Body of pancreas (tissue), 4 donors: ENCODE measurements at regions not wholly inside any gene's neighbourhood (a gene's known extent, or its start where the extent isn't known, plus 50 kb on each side); places are given as distances from the start of the nearest gene placed in this dataset.
"Not testable (repeated sequence)": the region's sequence is repeated elsewhere in the genome, so short reads cannot be mapped to it uniquely, and the experiment has no call there.

Source experiments
- POLR2A ChIP-seq, 3 donors: fragments of 450-650 bp; IDR thresholded peaks; one replicate each; pipeline ENCODE4 v1.6.1; 2016; ENCODE audit warnings: antibody characterized with exemption in 3 of 3, mild to moderate bottlenecking in 2 of 3
- TF ChIP-seq, protein P1 (sequence below), 7 experiments: fragments of 450-650 bp in 4 of 7; fragments of 200-600 bp in 3 of 7; sonication (generic) in 3 of 7; IDR thresholded peaks; one replicate each; pipeline ENCODE4 v1.5.1; 2016 to 2019; ENCODE audit warnings: antibody characterized with exemption in 7 of 7

- TF ChIP-seq POLR2A (IDR thresholded peaks at IDR 0.05) = not testable (repeated sequence)
- TF ChIP-seq, protein P1, sequence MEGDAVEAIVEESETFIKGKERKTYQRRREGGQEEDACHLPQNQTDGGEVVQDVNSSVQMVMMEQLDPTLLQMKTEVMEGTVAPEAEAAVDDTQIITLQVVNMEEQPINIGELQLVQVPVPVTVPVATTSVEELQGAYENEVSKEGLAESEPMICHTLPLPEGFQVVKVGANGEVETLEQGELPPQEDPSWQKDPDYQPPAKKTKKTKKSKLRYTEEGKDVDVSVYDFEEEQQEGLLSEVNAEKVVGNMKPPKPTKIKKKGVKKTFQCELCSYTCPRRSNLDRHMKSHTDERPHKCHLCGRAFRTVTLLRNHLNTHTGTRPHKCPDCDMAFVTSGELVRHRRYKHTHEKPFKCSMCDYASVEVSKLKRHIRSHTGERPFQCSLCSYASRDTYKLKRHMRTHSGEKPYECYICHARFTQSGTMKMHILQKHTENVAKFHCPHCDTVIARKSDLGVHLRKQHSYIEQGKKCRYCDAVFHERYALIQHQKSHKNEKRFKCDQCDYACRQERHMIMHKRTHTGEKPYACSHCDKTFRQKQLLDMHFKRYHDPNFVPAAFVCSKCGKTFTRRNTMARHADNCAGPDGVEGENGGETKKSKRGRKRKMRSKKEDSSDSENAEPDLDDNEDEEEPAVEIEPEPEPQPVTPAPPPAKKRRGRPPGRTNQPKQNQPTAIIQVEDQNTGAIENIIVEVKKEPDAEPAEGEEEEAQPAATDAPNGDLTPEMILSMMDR (IDR thresholded peaks at IDR 0.05) = not testable (repeated sequence)
Measured at GRCh38 chr9:42288002-42288864, 104.8 kb downstream of the SPATA31A6 start.
